ENCODE measurements at regions not wholly inside any gene's neighbourhood (a gene's known extent, or its start where the extent isn't known, plus 50 kb on each side); places are given as distances from the start of the nearest gene placed in this dataset.

GRCh38 chr2:107469437-107469995 is 357.2 kb upstream of the RGPD4 start:
- TF ChIP-seq, protein P1, sequence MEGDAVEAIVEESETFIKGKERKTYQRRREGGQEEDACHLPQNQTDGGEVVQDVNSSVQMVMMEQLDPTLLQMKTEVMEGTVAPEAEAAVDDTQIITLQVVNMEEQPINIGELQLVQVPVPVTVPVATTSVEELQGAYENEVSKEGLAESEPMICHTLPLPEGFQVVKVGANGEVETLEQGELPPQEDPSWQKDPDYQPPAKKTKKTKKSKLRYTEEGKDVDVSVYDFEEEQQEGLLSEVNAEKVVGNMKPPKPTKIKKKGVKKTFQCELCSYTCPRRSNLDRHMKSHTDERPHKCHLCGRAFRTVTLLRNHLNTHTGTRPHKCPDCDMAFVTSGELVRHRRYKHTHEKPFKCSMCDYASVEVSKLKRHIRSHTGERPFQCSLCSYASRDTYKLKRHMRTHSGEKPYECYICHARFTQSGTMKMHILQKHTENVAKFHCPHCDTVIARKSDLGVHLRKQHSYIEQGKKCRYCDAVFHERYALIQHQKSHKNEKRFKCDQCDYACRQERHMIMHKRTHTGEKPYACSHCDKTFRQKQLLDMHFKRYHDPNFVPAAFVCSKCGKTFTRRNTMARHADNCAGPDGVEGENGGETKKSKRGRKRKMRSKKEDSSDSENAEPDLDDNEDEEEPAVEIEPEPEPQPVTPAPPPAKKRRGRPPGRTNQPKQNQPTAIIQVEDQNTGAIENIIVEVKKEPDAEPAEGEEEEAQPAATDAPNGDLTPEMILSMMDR (conservative IDR thresholded peaks at IDR 0.05; ENCODE audit: low read depth, low read length) = no peak
- TF ChIP-seq EZH2 (IDR thresholded peaks at IDR 0.05; ENCODE audit: borderline replicate concordance, low read depth, low read length, poor library complexity, severe bottlenecking) = no peak
- no peak for DNase-seq (ENCODE audit: low spot score)
- peaks cover 20% of the 10 kb centered on the region for H3K9me3 ChIP-seq (ENCODE audit: low read depth, low read length, poor library complexity, severe bottlenecking)
- no peak overlapping the region for H3K4me3 ChIP-seq (ENCODE audit: low read depth, low read length, poor library complexity, severe bottlenecking)
- BruUV-seq (replicated peaks) = no TSS peak
- no peaks in the 10 kb centered on the region for H3K4me1 ChIP-seq (ENCODE audit: insufficient read depth, low read length, poor library complexity, severe bottlenecking)
- intact Hi-C loops (cut with micrococcal nuclease; ENCODE audit: unreplicated experiment) = no loop called here
- POLR2A ChIA-PET (ENCODE audit: low non-redundant PET) = no interaction called here
- no peak overlapping the region for H3K27ac ChIP-seq (ENCODE audit: low read depth, low read length, poor library complexity, severe bottlenecking)
- no peaks in the 10 kb centered on the region for H3K27me3 ChIP-seq (replicated peaks; ENCODE audit: insufficient read depth, low read depth, low read length, poor library complexity)
- CTCF ChIA-PET = no interaction called here
- H3K36me3 ChIP-seq (ENCODE audit: insufficient read depth, low read length, poor library complexity, severe bottlenecking) = no peaks in the 10 kb centered on the region

DNA sequence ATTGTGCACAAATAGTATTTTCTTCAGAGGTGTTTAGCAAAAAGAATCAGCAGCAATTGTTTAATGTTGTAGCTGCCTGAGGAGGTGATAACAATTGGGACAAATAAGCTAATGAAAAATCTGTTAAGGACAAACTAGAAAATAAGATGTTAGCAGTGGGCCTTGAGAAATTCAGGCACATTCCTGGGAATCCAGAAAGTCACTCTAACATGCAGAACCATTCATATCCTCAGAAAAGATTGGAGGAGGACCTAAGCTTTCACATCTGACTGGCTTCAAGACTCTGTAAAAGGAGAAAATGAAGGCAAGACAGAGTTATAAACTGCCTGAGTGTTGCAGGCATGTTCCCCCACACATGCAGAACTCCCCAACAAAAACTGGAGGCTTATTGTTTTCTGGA is 353.5 kb upstream of the RGPD4 start:
- CTCF ChIA-PET = no interaction called here
- no peak overlapping the region for H3K4me3 ChIP-seq (ENCODE audit: low read depth, low read length, poor library complexity, severe bottlenecking)
- POLR2A ChIA-PET (ENCODE audit: low non-redundant PET) = no interaction called here
- H3K9me3 ChIP-seq (ENCODE audit: low read depth, low read length, poor library complexity, severe bottlenecking) = peaks cover 39% of the 10 kb centered on the region
- H3K27me3 ChIP-seq (replicated peaks; ENCODE audit: insufficient read depth, low read depth, low read length, poor library complexity) = no peaks in the 10 kb centered on the region
- BruUV-seq (replicated peaks) = no TSS peak
- H3K27ac ChIP-seq (ENCODE audit: low read depth, low read length, poor library complexity, severe bottlenecking) = no peak overlapping the region
- intact Hi-C loops (cut with micrococcal nuclease; ENCODE audit: unreplicated experiment) = no loop called here
- no peak for DNase-seq (ENCODE audit: low spot score)
- TF ChIP-seq, protein P1 (conservative IDR thresholded peaks at IDR 0.05; ENCODE audit: low read depth, low read length) = no peak
- TF ChIP-seq EZH2 (IDR thresholded peaks at IDR 0.05; ENCODE audit: borderline replicate concordance, low read depth, low read length, poor library complexity, severe bottlenecking) = no peak
- no peaks in the 10 kb centered on the region for H3K36me3 ChIP-seq (ENCODE audit: insufficient read depth, low read length, poor library complexity, severe bottlenecking)
- H3K4me1 ChIP-seq (ENCODE audit: insufficient read depth, low read length, poor library complexity, severe bottlenecking) = no peaks in the 10 kb centered on the region

DNA sequence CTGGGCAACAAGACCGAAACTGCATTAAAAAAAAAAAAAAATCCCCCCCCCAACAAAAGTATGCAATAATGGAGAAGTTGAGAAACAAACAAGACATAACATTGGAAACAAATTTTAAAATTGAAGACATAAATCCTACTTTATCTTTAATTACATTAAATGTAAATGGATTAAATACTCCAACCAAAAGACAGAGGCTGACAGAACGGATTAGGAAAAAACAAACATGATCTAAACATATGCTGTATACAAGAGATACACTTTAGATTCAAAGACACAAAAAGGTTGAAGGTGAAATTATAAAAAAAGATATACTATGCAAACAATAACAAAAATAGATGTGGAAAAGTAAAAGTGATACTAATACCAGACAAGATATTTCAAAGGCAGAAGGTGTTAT is 350.8 kb upstream of the RGPD4 start:
- no peak for DNase-seq (ENCODE audit: low spot score)
- intact Hi-C loops (cut with micrococcal nuclease; ENCODE audit: unreplicated experiment) = no loop called here
- Histone ChIP-seq H3K27me3 (replicated peaks; ENCODE audit: insufficient read depth, low read depth, low read length, poor library complexity) (no peaks in the 10 kb centered on the region), H3K4me3 (ENCODE audit: low read depth, low read length, poor library complexity, severe bottlenecking) (no peak overlapping the region), H3K36me3 (ENCODE audit: insufficient read depth, low read length, poor library complexity, severe bottlenecking) (no peaks in the 10 kb centered on the region), H3K4me1 (ENCODE audit: insufficient read depth, low read length, poor library complexity, severe bottlenecking) (no peaks in the 10 kb centered on the region), H3K27ac (ENCODE audit: low read depth, low read length, poor library complexity, severe bottlenecking) (no peak overlapping the region), H3K9me3 (ENCODE audit: low read depth, low read length, poor library complexity, severe bottlenecking) (peaks cover 35% of the 10 kb centered on the region)
- no TSS peak for BruUV-seq (replicated peaks)
- ChIA-PET POLR2A (ENCODE audit: low non-redundant PET) (no interaction called here), CTCF (no interaction called here)
- TF ChIP-seq, protein P1 (conservative IDR thresholded peaks at IDR 0.05; ENCODE audit: low read depth, low read length) = no peak
- no peak for TF ChIP-seq EZH2 (IDR thresholded peaks at IDR 0.05; ENCODE audit: borderline replicate concordance, low read depth, low read length, poor library complexity, severe bottlenecking)

Measured in A673 (cell line).